Skin of body (tissue), 1 donor: ENCODE measurements at regions not wholly inside any gene's neighbourhood (a gene's known extent, or its start where the extent isn't known, plus 50 kb on each side); places are given as distances from the start of the nearest gene placed in this dataset.
"Not testable (repeated sequence)": the region's sequence is repeated elsewhere in the genome, so short reads cannot be mapped to it uniquely, and the experiment has no call there.

ENCODE experiments used
- DNase-seq: peaks from one replicate; lab custom pipeline; 2025; lab: John Stamatoyannopoulos, UW

DNA sequence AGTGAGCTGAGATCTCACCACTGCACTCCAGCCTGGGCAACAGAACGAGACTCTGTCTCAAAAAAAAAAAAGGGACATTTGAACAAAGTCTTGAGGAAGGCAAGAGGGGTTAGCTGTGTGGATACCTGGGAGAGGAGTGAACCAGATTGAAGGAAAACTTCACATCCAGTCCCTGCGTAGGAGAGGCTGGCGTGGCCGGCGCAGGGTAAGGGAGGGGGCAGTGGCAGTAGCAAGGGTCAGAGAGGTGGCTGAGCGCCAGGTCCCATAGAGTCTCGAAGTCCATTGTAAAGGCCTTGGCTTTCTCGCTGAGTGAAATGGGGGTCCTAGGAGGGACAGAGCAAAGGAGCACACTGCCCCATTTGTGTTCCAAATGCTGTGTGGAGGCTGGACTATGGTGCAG is 171.8 kb upstream of the WSCD1 start:
- DNase-seq: no peak

DNA sequence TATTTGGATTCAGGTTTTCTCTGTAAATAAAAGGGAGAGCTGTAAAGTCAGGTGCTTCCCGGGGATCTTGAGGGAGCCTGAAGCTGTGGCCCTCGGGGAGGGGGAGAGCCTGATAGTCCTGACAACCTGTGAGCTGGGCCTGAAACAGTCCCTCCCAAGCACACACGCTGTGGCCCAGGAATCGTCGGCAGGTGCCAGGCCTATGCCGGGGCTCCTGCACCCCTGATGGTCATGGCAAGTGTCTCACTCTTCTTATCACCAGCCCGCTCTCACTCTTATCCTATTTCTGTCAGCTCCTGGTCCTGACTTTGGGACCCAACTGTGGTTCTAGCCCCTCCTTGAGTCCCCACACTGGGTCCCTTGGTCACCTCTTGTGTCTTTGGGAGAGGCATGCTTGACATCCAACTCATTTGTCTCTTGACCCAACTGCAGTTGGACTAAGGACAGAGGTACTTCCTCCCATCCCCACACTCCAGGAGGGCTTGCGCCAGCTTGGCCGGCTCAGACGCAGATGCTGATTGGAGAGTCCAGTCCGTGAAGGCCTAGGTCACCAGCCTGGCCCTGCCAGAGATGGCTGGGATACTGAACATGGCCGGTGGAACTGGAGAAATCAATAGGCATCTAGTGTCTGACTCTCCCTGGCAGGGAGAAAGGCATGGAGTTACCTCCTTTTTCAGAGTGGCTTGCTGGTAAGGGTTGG is 170.5 kb upstream of the WSCD1 start:
- DNase-seq: no peak

DNA sequence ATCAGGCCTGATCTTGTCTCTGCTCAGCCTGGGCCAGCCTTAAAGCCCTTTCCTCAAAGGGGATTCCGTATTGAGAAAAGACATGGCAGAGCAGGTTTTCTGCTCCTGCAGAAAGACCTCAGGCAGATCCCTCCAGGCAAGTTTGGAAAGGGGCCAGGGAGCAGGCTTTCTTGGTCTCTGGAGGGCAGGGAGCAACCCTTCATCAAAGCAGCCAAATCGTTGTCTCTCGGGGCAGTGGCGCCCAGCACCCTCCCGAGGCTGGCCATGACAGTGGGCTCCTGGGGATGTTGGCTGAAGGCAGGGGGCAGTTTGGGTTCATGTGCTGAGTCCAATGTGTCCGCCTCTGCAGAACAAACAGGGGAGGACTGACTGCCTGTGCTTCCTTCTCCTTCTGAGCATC is 168.4 kb upstream of the WSCD1 start:
- no peak for DNase-seq

DNA sequence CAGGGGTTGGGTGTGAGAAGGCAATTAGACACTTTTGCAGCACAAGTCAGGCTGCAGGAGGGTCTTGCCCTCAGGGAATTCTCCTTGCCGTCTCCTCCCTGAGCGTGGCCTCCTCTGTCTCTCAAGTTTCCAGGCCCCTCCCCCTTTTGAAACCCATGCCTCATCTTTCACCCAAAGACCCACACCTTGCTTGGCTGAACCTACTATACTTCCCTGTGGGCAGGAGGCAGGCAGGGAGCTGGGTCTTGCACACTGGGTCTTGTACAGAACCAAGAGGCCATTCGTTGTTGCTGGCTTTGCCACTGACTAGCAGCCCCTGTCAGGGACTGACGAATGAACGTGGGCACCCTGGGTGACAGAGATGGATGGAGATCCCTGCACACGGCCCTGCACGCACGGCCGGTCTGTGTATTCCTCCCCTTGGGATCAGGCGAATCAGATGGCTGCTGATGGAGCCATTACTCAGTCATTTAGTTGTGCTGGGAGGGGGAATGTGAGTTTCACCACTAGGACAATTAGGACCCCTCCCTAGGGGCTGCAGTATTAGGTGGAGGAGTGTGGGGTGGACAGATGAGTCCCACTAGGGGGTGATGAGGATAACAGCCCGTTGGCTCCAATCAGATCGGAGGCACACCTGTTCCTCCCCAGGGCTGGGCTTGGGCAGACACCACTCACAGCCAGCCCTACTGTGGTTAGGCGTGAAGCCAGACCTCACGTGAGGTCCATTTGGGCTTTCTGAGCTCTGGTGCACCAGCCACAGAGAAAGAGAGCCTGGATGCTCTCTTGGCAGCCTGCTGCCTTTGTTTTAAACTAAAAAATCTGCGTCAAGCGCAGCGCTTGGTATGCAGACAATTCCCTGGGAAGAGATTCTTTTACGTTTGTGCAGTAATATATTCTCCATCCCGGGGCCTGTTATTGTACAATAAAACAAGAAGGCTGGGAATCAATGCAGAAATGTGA is 167.7 kb upstream of the WSCD1 start:
- no peak for DNase-seq

DNA sequence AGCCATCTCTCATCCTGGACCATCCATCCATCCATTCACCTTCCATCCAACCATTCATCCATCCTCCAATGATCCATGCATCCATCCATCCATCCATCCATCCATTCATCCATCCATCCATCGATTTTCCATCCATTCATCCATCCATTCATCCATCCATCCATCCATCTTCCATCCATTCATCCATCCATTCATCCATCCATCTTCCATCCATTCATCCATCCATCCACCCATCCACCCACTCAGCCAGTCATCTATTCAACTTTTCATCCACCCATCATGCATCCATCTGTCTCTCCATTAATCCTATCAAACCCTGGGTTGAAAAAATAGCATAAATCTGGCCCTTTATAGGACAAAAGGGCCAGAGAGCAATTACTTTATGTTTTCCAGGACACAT is 158.3 kb upstream of the WSCD1 start:
- DNase-seq: no peak

DNA sequence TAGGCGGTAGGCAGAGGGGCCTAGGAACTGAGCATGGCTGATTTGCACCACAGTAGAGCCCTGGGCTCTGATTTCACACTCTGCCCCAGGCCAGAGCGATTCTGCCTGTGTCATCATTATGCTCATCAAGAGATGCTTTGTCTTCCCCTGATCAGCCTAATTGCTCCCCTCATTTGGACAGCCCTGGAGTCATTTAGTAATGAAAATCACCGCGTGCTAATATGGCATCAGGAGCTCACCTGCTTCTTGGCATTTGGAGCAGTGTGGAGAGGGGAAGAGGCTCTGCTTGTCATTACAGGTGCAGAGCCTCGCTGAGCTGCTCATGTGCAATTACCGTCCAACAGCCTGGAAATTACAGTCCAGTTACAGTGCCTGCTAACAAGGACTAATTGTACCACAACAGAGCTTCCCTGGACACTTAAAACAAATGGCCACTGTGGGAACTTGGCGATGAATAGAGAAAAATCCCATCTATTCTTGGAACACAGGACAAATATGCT is 157.1 kb upstream of the WSCD1 start:
- DNase-seq: no peak

DNA sequence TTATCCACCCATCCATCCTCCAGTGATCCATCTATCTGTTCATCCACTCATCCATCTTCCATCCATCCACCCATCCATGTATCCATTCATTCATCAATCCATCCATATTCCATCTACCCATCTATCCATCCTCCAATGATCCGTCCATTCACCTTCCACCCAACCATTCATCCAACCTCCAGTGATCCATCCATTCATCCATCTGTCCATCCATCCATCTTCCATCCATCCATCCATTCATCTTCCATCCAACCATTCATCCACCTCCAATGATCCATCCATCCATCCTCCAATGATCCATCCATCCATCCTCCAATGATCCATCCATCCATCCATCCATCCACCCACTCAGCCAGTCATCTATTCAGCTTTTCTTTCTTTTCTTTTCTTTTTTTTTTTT is 156.5 kb upstream of the WSCD1 start:
- no peak for DNase-seq

DNA sequence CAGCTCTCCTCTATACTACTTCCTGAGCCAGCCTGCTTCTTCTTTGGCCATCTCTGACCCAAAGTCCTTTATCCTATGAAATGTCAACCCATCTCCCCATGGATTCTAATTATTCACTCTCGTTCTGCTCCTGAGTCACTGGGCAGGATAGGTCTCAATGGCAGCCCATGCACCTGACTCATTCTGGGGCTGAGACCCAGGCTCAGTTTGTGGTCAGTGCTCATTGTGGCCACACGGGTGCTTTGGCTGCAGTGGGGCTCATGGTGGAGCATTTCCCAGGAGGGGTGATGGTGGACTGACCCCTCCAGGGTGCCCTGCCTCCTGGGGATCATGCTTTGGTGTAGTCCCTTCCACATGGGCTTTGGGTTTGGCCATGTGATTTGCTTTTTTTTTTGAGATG is 154.8 kb upstream of the WSCD1 start:
- no peak for DNase-seq

DNA sequence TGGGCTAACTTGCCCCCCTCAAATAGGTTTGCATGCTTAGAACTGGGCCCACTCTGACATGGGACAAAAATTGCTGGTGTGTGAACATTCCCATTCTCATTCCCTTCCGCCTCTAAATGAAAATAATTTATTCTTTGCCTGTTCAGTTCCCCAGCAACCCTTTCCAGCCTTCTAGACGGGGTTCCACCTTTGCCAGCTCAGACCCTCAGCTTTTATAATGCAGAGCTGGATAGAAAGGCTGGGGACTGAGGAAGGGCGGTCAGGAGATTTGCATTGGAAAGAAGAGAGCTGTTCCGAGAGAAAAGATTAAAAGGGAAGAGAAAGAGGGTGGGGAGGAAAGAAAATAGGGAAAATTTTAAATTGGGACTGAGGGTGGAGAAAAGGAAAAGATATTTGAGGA is 151.1 kb upstream of the WSCD1 start:
- DNase-seq: no peak

DNA sequence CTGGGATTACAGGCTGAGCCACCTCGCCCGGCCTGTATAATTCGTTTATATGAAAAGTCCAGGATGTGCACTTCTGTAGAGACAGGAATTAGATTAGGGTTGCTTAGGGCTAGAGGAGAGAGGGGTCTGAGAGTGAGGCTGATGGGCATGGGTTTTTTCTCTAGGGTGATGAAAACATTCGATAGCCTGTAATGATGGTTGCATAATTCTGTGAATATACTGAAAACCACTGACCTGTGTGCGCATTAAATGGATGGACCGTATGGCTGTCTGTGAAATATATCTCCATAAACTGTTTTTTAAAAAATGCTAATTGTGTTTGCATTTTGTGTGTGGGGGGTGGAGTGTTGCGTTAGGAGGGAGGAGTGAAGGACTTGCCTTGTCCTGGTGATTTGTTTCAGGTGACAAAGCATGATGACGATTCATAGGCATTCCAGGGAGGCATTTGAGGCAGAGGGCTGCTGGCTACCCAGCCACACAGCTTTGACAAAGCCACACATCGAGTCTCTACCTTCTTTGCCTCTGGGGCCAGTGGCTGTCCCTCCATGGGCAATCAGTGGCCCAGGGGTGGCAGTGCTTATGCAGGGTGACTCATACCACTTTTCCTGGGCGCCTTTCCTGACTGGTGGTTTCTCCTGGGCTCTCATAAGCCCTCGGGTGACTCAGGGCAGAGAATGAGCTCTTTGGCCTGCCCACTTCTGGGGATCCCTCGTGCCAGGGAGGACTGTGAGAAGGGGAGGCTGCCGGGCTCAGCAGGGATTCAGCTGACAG is 148.5 kb upstream of the WSCD1 start:
- no peak for DNase-seq

DNA sequence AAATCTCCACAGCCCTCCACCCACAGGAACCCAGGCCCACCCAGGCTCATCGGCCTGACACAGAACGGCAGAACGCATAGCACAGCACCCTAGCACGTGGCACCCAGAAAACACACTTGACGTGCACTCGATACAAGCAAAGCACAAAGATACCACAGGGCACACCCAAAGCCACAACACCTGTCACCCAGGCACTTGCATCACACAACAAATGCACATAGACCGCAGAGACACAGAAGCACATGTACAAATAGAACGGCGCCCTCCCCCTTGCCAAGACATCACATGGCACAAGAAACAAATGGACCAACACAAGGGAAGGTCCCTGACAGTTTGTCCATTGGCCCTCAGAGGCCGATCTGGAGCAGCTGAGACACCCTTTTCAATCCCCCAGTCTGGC is 147.7 kb upstream of the WSCD1 start:
- DNase-seq: no peak

DNA sequence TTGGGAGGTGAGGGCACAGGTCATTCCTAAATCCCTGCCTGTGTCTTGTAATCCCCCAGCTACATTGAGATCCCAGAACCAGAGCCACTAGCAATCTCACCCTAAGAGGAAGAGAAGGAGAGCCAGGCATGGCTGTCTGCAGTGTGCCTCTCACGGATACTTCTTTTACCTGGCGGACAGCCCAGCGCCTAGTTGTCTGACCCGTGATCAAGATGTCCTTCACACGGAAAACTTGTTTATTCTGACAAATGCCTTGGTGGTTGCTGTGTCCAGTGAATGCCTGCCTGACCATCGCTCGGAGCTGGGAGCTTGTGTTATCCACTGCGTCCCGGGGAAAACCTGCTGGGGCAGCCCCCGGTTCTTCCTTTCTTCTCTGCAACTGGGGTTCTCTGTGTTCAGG is 140.5 kb upstream of the WSCD1 start:
- no peak for DNase-seq

DNA sequence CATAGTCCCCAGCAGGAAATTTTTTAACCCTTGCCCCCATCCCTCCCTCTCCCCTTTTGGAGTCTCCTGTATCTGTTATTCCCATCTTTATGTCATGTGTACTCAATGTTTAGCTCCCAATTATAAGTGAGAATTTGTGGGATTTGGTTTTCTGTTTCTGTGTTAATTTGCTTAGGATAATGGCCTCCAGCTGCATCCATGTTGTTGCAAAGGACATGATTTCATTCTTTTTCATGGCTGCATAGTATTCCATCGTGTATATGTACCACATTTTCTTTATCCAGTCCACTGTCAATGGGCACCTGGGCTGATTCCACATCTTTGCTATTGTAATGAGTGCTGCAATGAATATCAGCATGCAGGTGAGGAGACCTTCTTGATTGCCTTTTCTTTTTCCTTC is 139.6 kb upstream of the WSCD1 start:
- DNase-seq: not testable (repeated sequence)

DNA sequence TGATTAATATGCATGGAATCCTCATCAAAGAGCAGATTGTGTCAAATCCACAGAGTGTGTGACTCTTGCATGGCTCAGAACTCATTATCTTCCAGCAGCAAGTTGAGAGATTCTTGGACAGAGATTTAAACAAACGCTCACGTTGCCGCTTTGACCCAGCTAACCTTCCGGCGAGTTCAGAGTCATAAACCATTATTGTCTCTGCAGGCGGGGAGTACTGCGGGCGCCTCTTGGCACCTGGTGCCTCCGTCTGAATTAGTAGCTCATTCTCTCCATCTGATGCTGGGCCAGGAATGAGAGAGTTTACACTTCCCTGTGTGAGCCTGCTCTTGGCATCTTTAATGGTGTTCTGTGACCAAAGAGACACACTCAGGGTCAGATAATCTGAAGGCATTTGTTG is 138.6 kb upstream of the WSCD1 start:
- no peak for DNase-seq

DNA sequence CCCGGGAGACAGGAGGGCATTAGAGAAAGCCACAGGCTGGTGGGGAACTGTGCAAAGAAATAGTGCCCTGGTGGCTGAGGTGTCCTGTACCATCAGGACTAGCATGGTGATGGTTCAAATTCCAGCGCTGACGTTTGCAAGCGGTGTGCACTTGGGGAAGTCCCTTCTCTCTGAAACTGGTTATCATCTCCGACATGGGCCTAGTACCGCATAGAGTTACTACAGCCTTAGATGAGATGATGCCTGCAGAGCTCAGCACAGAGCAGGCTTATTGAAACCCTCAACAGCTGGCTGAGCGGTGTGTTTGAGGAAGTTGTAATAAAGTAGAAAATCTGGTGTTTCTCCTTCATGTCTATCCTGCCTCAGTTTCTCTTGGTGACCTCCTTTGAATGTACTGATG is 136.7 kb upstream of the WSCD1 start:
- DNase-seq: no peak

DNA sequence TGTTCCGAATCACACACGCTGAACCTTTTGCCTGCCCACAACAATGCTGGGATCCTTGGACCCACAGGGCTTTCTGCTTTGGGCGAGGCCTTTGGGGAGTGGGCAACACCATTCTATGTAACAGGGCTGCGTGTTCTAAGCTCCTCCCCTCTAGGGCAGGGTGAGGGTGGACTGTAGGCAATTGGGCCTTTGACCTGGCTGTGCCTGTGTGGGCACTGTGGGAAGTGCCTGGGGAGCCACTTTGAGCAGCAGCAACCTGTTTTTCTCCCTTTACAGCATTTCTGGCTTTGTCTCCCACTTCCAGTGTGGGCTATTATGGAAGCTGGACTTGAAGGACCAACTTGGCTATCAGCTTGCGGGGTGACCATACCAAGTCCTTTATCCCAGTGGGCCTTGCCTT is 128.9 kb upstream of the WSCD1 start:
- no peak for DNase-seq

DNA sequence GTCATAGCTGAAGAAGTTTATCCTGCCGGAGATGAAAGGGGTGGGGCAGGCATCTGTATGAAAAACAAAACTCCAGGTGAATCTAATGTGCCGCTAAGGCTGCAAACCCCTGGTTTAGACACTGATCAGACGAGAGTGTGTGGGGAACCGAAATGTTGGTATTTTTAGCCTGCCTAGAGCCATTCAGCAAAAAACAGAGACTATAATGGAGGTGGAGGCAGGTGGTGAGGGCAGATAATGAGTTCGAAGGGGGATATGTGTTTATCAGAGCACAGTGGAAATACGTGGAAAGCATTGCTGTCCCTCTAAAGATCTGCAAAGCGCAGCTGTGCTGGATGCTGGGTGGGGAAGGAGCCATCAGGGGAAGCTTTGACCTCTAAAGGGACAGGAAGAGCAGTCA is 127.5 kb upstream of the WSCD1 start:
- no peak for DNase-seq

DNA sequence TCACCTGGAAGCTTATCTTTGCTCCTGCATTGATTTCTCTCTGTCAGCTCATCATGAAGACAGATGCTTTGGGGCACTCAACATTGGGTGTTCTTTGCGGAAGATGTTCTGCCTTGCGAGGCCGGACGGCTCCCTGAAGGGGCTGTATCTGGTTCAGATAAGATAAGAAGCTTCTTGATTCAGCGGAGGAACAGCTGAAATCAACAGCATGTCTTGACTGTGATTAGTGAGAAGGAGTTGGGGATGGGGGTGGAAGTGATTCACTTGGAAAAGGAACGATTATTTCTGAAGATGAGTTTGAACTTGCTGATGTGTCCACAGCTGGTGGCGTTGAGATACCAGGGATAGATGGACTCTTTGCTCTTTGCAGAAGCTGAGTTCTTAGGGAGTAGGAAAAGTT is 126.9 kb upstream of the WSCD1 start:
- DNase-seq: no peak

DNA sequence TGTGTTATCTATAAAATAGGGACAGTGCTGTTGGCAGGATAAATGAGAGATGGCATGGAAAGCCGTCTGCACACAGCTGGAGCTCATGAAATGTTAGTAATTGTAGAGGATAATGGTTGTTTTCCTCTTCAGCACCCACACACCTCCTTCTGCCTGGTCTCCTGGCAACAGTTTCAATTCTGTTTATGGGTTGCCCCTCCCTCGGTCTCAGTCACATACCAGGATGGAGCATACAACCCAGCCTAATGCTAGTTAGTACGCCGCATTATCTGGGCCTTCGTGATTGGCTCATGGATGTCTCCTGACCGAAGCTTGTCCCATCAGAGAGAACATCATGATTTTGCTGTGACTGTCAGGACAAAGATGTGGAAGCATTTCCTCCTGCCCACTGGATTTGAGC is 126.2 kb upstream of the WSCD1 start:
- DNase-seq: no peak

DNA sequence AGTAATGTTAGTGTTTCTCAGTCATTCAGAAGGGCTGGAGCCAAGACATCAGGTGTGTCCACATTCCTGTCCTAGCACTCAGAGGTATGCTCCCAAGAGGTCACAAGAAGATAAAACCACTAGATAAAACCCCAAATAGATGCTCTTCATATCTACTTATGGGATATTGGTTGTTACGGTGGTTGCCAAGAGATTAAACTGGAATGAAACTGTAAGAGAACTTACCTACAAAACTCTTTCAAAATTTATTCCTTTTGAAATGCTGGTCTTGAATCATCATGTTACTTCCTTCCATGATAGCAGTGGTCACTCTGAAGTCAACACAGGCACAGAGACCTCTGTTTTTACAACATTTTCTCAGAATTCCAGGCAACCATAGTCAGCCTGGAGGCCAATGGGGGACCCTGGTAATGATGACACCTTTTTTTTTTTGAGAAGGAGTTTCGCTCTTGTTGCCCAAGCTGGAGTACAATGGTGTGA is 122.4 kb upstream of the WSCD1 start:
- no peak for DNase-seq

DNA sequence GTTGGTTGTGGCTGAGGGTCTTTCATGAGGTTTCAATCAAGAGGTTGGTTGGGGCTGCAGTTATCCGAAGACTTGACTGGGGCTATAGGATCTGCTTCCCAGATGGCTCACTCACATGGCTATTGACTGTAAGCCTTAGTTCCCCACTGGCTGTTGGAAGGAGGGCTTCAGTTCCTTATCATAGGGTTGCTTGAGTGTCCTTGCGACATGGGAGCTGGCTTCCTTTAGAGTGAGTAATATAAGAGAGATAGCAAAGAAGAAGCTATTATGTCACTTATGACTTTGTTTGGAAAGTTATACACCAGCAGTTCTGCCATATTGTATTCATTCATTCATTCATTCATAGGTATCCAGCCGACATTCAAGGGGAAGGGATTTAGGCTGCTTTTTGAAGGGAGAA is 121.4 kb upstream of the WSCD1 start:
- DNase-seq: no peak

DNA sequence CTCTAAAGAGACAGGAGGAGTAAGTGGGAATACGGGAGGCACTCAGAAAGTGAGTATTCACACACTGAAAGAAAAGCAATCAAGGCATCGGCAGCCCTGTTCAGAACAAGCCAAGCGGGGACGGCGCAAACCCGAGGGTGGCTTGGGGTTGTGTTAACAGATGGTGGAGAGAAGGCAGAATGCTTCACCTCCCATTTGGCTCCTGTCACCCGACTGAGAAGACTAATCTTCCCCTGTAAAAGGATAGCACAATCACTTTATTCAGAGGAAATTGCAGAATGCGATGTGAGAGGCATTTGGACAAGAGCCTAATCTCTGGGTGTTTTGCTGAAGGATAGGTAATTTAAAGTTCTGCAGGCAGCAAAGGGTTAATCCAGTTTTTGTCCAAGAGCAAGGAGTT is 119.3 kb upstream of the WSCD1 start:
- DNase-seq: no peak
